Activated CD4-positive, alpha-beta T cell treated with anti-CD3 and anti-CD28 coated beads, Interleukin-2, Interleukin-6, amounts not matched to agents 100 ng/mL and 50 ng/mL, durations not matched to agents 16 hours and 8 hours (primary cell): ENCODE measurements at regions not wholly inside any gene's neighbourhood (a gene's known extent, or its start where the extent isn't known, plus 50 kb on each side); places are given as distances from the start of the nearest gene placed in this dataset.
"Not testable (repeated sequence)": the region's sequence is repeated elsewhere in the genome, so short reads cannot be mapped to it uniquely, and the experiment has no call there.

Source experiments
- DNase-seq: peaks from one replicate; pipeline ENCODE4 v3.0.0-alpha.2; 2020

GRCh38 chr6:140041056-140041455 is 666.6 kb upstream of the CITED2 start:
- no peak for DNase-seq

- DNase-seq = no peak
These were observed 665.9 kb upstream of the CITED2 start for GRCh38 chr6:140040396-140040795.

GRCh38 chr6:140039364-140039763 is 664.9 kb upstream of the CITED2 start:
- no peak for DNase-seq

- DNase-seq = no peak
These were observed 661.7 kb upstream of the CITED2 start for GRCh38 chr6:140036196-140036595.

GRCh38 chr6:140032189-140032588 is 657.7 kb upstream of the CITED2 start:
- DNase-seq = no peak

- DNase-seq = no peak
These were observed 655.1 kb upstream of the CITED2 start for GRCh38 chr6:140029551-140029950.

- no peak for DNase-seq
These were observed 652.8 kb upstream of the CITED2 start for GRCh38 chr6:140027219-140027618.

GRCh38 chr6:140026546-140026945 is 652.1 kb upstream of the CITED2 start:
- no peak for DNase-seq

- no peak for DNase-seq
These were observed 650.7 kb upstream of the CITED2 start for GRCh38 chr6:140025171-140025570.

GRCh38 chr6:140020207-140020791 is 645.9 kb upstream of the CITED2 start:
- DNase-seq = no peak

GRCh38 chr6:140018588-140018987 is 644.1 kb upstream of the CITED2 start:
- no peak for DNase-seq

GRCh38 chr6:140017470-140017869 is 643.0 kb upstream of the CITED2 start:
- no peak for DNase-seq

GRCh38 chr6:140012150-140012549 is 637.7 kb upstream of the CITED2 start:
- DNase-seq = no peak

GRCh38 chr6:140011537-140011936 is 637.1 kb upstream of the CITED2 start:
- no peak for DNase-seq

- no peak for DNase-seq
These were observed 634.8 kb upstream of the CITED2 start for GRCh38 chr6:140009286-140009685.

- DNase-seq = no peak
These were observed 633.1 kb upstream of the CITED2 start for GRCh38 chr6:140007525-140007924.

GRCh38 chr6:140003217-140003616 is 628.8 kb upstream of the CITED2 start:
- no peak for DNase-seq

GRCh38 chr6:140002396-140003022 is 628.1 kb upstream of the CITED2 start:
- no peak for DNase-seq

GRCh38 chr6:140001821-140002341 is 627.4 kb upstream of the CITED2 start:
- no peak for DNase-seq

GRCh38 chr6:140001005-140001404 is 626.6 kb upstream of the CITED2 start:
- DNase-seq = no peak

- DNase-seq = not testable (repeated sequence)
These were observed 625.2 kb upstream of the CITED2 start for GRCh38 chr6:139999661-140000060.

- DNase-seq = not testable (repeated sequence)
These were observed 624.0 kb upstream of the CITED2 start for GRCh38 chr6:139998478-139998877.

GRCh38 chr6:139996253-139996834 is 621.9 kb upstream of the CITED2 start:
- peak; percentile 1 for DNase-seq

GRCh38 chr6:139994998-139995397 is 620.5 kb upstream of the CITED2 start:
- no peak for DNase-seq
